ENCODE measurements at regions not wholly inside any gene's neighbourhood (a gene's known extent, or its start where the extent isn't known, plus 50 kb on each side); places are given as distances from the start of the nearest gene placed in this dataset.

- TF ChIP-seq CTCF (IDR thresholded peaks at IDR 0.05; ENCODE audit: low read depth, low read length, poor library complexity, severe bottlenecking) = no peak
- no peak for TF ChIP-seq EZH2phosphoT487 (IDR thresholded peaks at IDR 0.05; ENCODE audit: borderline replicate concordance, low read length)
- Histone ChIP-seq H3K79me2 (ENCODE audit: control insufficient read depth, low read length) (no peaks in the 10 kb centered on the region), H3K27ac (ENCODE audit: low read depth, low read length) (no peak overlapping the region), H3K9me2 (replicated peaks; ENCODE audit: control insufficient read depth, low read length) (no peaks in the 10 kb centered on the region), H3K9me3 (ENCODE audit: control insufficient read depth, insufficient read depth, low read length) (no peaks in the 10 kb centered on the region), H3K36me3 (ENCODE audit: control insufficient read depth, low read length) (no peaks in the 10 kb centered on the region), H3K4me3 (ENCODE audit: low read length) (no peak overlapping the region), H3K27me3 (ENCODE audit: control insufficient read depth, low read length) (no peaks in the 10 kb centered on the region), H3K4me2 (ENCODE audit: low read length) (no peak overlapping the region), H3F3A (ENCODE audit: control insufficient read depth, insufficient read depth) (no peaks in the 10 kb centered on the region), H4K20me1 (ENCODE audit: control insufficient read depth, insufficient read depth, low read depth, low read length) (no peaks in the 10 kb centered on the region), H3K4me1 (ENCODE audit: control insufficient read depth, low read length) (no peaks in the 10 kb centered on the region)
Measured at GRCh38 chr16:86060381-86061317, 161.7 kb downstream of the IRF8 start.

DNA sequence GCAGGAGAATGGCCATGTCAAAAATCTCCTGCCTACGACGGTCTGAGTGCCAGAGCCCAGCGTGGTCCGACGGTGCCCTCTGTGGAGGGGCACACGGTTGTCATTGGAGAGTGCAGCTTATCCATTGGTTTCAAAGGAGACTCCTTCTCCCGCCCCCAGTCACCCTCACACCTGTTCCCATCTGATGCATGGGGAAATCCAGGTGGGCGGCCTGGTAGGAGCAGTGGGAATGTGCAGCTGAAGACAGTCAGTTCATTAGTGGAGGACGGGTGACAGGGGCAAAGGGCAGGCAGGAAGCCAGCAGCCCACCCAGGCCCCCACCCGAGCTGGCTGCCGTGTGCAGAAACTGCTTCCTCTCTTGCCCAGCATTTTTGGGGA is 162.3 kb downstream of the IRF8 start:
- H3K4me1 ChIP-seq (ENCODE audit: control insufficient read depth, low read length) = no peaks in the 10 kb centered on the region
- no peaks in the 10 kb centered on the region for H3K79me2 ChIP-seq (ENCODE audit: control insufficient read depth, low read length)
- H3K9me2 ChIP-seq (replicated peaks; ENCODE audit: control insufficient read depth, low read length) = no peaks in the 10 kb centered on the region
- H4K20me1 ChIP-seq (ENCODE audit: control insufficient read depth, insufficient read depth, low read depth, low read length) = no peaks in the 10 kb centered on the region
- no peaks in the 10 kb centered on the region for H3F3A ChIP-seq (ENCODE audit: control insufficient read depth, insufficient read depth)
- no peak overlapping the region for H3K4me2 ChIP-seq (ENCODE audit: low read length)
- H3K4me3 ChIP-seq (ENCODE audit: low read length) = no peak overlapping the region
- H3K27ac ChIP-seq (ENCODE audit: low read depth, low read length) = no peak overlapping the region
- H3K27me3 ChIP-seq (ENCODE audit: control insufficient read depth, low read length) = no peaks in the 10 kb centered on the region
- H3K9me3 ChIP-seq (ENCODE audit: control insufficient read depth, insufficient read depth, low read length) = no peaks in the 10 kb centered on the region
- H3K36me3 ChIP-seq (ENCODE audit: control insufficient read depth, low read length) = no peaks in the 10 kb centered on the region
- TF ChIP-seq CTCF (IDR thresholded peaks at IDR 0.05; ENCODE audit: low read depth, low read length, poor library complexity, severe bottlenecking) (no peak), EZH2phosphoT487 (IDR thresholded peaks at IDR 0.05; ENCODE audit: borderline replicate concordance, low read length) (no peak)

- no peaks in the 10 kb centered on the region for H4K20me1 ChIP-seq (ENCODE audit: control insufficient read depth, insufficient read depth, low read depth, low read length)
- TF ChIP-seq CTCF (IDR thresholded peaks at IDR 0.05; ENCODE audit: low read depth, low read length, poor library complexity, severe bottlenecking) = no peak
- no peak for TF ChIP-seq EZH2phosphoT487 (IDR thresholded peaks at IDR 0.05; ENCODE audit: borderline replicate concordance, low read length)
- H3K4me3 ChIP-seq (ENCODE audit: low read length) = no peak overlapping the region
- H3K27ac ChIP-seq (ENCODE audit: low read depth, low read length) = no peak overlapping the region
- H3K4me2 ChIP-seq (ENCODE audit: low read length) = no peak overlapping the region
- no peaks in the 10 kb centered on the region for H3K9me2 ChIP-seq (replicated peaks; ENCODE audit: control insufficient read depth, low read length)
- no peaks in the 10 kb centered on the region for H3K27me3 ChIP-seq (ENCODE audit: control insufficient read depth, low read length)
- H3K4me1 ChIP-seq (ENCODE audit: control insufficient read depth, low read length) = no peaks in the 10 kb centered on the region
- H3K9me3 ChIP-seq (ENCODE audit: control insufficient read depth, insufficient read depth, low read length) = no peaks in the 10 kb centered on the region
- no peaks in the 10 kb centered on the region for H3K79me2 ChIP-seq (ENCODE audit: control insufficient read depth, low read length)
- no peaks in the 10 kb centered on the region for H3K36me3 ChIP-seq (ENCODE audit: control insufficient read depth, low read length)
- no peaks in the 10 kb centered on the region for H3F3A ChIP-seq (ENCODE audit: control insufficient read depth, insufficient read depth)
Measured at GRCh38 chr16:86061721-86062120, 162.8 kb downstream of the IRF8 start.

Data from DOHH2 (cell line).